Heart left ventricle (tissue), 13 donors: ENCODE measurements at regions not wholly inside any gene's neighbourhood (a gene's known extent, or its start where the extent isn't known, plus 50 kb on each side); places are given as distances from the start of the nearest gene placed in this dataset.

Source experiments
- CTCF ChIP-seq, 12 donors: fragments of 200-600 bp; sonication (generic) in 4 of 12; IDR thresholded peaks; one replicate each; pipeline versions ENCODE4 v1.5.0 to v1.8.0; 2018 to 2022; ENCODE audit warnings: antibody characterized with exemption in 12 of 12, mild to moderate bottlenecking in 5 of 12
- POLR2A ChIP-seq, 2 donors: fragments of 450-650 bp; IDR thresholded peaks; one replicate each; pipeline ENCODE4 v1.6.1; 2017; ENCODE audit warnings: antibody characterized with exemption in 2 of 2, mild to moderate bottlenecking in 2 of 2, moderate library complexity in 2 of 2
- donor health status: ischemic (EF 13 %, LVEDD 7.1; RV severe dilation, severe dysfunction).
- donor health status: DM: no; HTN: yes; CAD: no.
- donor health status: DM: no; HTN: no; CAD: no.
- donor health status: ischemic (EF 25% LVEDD 6.9; RV normal size, moderate dysfunction).
- donor health status: ischemic (EF 25% LVEDD 5.7; RV mildly dilated, moderate dysfunction).
- donor health status: ischemic (EF 35%, LVEDD 5.7; RV mildly dilated, moderate dysfunction).
- donor health status: nonischemic (EF 11% LVEDD 7.7; RV severe dilation, severe dysfunction).
- donor health status: DM: yes; HTN: yes; CAD: no.
- donor health status: PGD.
- donor health status: ischemic (EF 29% LVEDD 5.4; RV normal size, mild dysfunction).
- donor health status: nonischemic (EF 23%, LVEDD 6.1; RV moderate dilation, normal function).

- TF ChIP-seq POLR2A (IDR thresholded peaks at IDR 0.05) (no peak), CTCF (IDR thresholded peaks at IDR 0.05) (no peak)
These were observed 407.1 kb upstream of the SOX11 start for GRCh38 chr2:5285061-5285460.
